ENCODE measurements at regions not wholly inside any gene's neighbourhood (a gene's known extent, or its start where the extent isn't known, plus 50 kb on each side); places are given as distances from the start of the nearest gene placed in this dataset.
"Not testable (repeated sequence)": the region's sequence is repeated elsewhere in the genome, so short reads cannot be mapped to it uniquely, and the experiment has no call there.

- Histone ChIP-seq H3K36me3 (replicated peaks; ENCODE audit: insufficient read depth, low read length) (no peaks in the 10 kb centered on the region), H4K20me1 (ENCODE audit: insufficient read depth, low read length) (no peaks in the 10 kb centered on the region), H3K27ac (ENCODE audit: low read length) (no peak overlapping the region), H3K27me3 (replicated peaks; ENCODE audit: insufficient read depth, low read length) (no peaks in the 10 kb centered on the region), H3K9me2 (replicated peaks; ENCODE audit: insufficient read depth, low read length) (no peaks in the 10 kb centered on the region), H3F3A (ENCODE audit: insufficient read depth, low read length) (0 out of 2 replicates have a peak, but pooled peaks cover 6% of the 10 kb centered on the region), H3K4me2 (ENCODE audit: low read depth, low read length) (no peak overlapping the region), H2AFZ (ENCODE audit: low read length) (no peak overlapping the region), H3K4me3 (ENCODE audit: low read length) (no peak overlapping the region), H3K79me2 (ENCODE audit: low read length) (peaks cover 7% of the 10 kb centered on the region; the same call in 1 of the 2 replicates), H3K9ac (ENCODE audit: low read length) (no peak overlapping the region), H3K9me3 (replicated peaks; ENCODE audit: insufficient read depth, low read length) (no peaks in the 10 kb centered on the region), H3K4me1 (ENCODE audit: low read length) (peaks cover 19% of the 10 kb centered on the region)
- TF ChIP-seq EZH2phosphoT487 (IDR thresholded peaks at IDR 0.05; ENCODE audit: low read length) (no peak), EZH2 (optimal IDR thresholded peaks at IDR 0.05; ENCODE audit: low read depth, low read length) (no peak), CTCF (IDR thresholded peaks at IDR 0.05; ENCODE audit: low read length) (no peak)
- no peak for DNase-seq
Measured at GRCh38 chr4:9611101-9611500, 166.9 kb downstream of the DEFB131A start.

GRCh38 chr4:9636411-9636810, 145.0 kb upstream of the DRD5 start:
- not testable (repeated sequence) for H3K9me2 ChIP-seq (replicated peaks; ENCODE audit: insufficient read depth, low read length); H3K4me3 ChIP-seq (ENCODE audit: low read length); H3K9me3 ChIP-seq (replicated peaks; ENCODE audit: insufficient read depth, low read length); H3K27ac ChIP-seq (ENCODE audit: low read length); H2AFZ ChIP-seq (ENCODE audit: low read length); DNase-seq; H3K4me1 ChIP-seq (ENCODE audit: low read length); H3F3A ChIP-seq (ENCODE audit: insufficient read depth, low read length); H3K36me3 ChIP-seq (replicated peaks; ENCODE audit: insufficient read depth, low read length); H3K79me2 ChIP-seq (ENCODE audit: low read length); H3K9ac ChIP-seq (ENCODE audit: low read length); H4K20me1 ChIP-seq (ENCODE audit: insufficient read depth, low read length); H3K4me2 ChIP-seq (ENCODE audit: low read depth, low read length); H3K27me3 ChIP-seq (replicated peaks; ENCODE audit: insufficient read depth, low read length)

GRCh38 chr4:9659678-9660077, 121.8 kb upstream of the DRD5 start:
- not testable (repeated sequence) for H3K9ac ChIP-seq (ENCODE audit: low read length); H3K4me2 ChIP-seq (ENCODE audit: low read depth, low read length); H3K27ac ChIP-seq (ENCODE audit: low read length); H3K4me3 ChIP-seq (ENCODE audit: low read length); H3K4me1 ChIP-seq (ENCODE audit: low read length); H3K27me3 ChIP-seq (replicated peaks; ENCODE audit: insufficient read depth, low read length); H3K36me3 ChIP-seq (replicated peaks; ENCODE audit: insufficient read depth, low read length); DNase-seq; H2AFZ ChIP-seq (ENCODE audit: low read length); H3K79me2 ChIP-seq (ENCODE audit: low read length); H3K9me3 ChIP-seq (replicated peaks; ENCODE audit: insufficient read depth, low read length); H4K20me1 ChIP-seq (ENCODE audit: insufficient read depth, low read length); H3K9me2 ChIP-seq (replicated peaks; ENCODE audit: insufficient read depth, low read length); H3F3A ChIP-seq (ENCODE audit: insufficient read depth, low read length)
- peak; percentile 37 for TF ChIP-seq CTCF (IDR thresholded peaks at IDR 0.05; ENCODE audit: low read length)

GRCh38 chr4:9660955-9661354, 120.5 kb upstream of the DRD5 start:
- H3F3A ChIP-seq (ENCODE audit: insufficient read depth, low read length); H2AFZ ChIP-seq (ENCODE audit: low read length); H3K4me2 ChIP-seq (ENCODE audit: low read depth, low read length); H3K9ac ChIP-seq (ENCODE audit: low read length); H4K20me1 ChIP-seq (ENCODE audit: insufficient read depth, low read length); H3K27ac ChIP-seq (ENCODE audit: low read length); H3K27me3 ChIP-seq (replicated peaks; ENCODE audit: insufficient read depth, low read length); H3K9me3 ChIP-seq (replicated peaks; ENCODE audit: insufficient read depth, low read length); DNase-seq; H3K36me3 ChIP-seq (replicated peaks; ENCODE audit: insufficient read depth, low read length); H3K4me1 ChIP-seq (ENCODE audit: low read length); H3K4me3 ChIP-seq (ENCODE audit: low read length); H3K9me2 ChIP-seq (replicated peaks; ENCODE audit: insufficient read depth, low read length); H3K79me2 ChIP-seq (ENCODE audit: low read length): not testable (repeated sequence)

- H3K9ac ChIP-seq (ENCODE audit: low read length); H3K4me2 ChIP-seq (ENCODE audit: low read depth, low read length); H3K27me3 ChIP-seq (replicated peaks; ENCODE audit: insufficient read depth, low read length); H4K20me1 ChIP-seq (ENCODE audit: insufficient read depth, low read length); H3K27ac ChIP-seq (ENCODE audit: low read length); DNase-seq; H3F3A ChIP-seq (ENCODE audit: insufficient read depth, low read length); H3K79me2 ChIP-seq (ENCODE audit: low read length); H2AFZ ChIP-seq (ENCODE audit: low read length); H3K9me3 ChIP-seq (replicated peaks; ENCODE audit: insufficient read depth, low read length); H3K4me1 ChIP-seq (ENCODE audit: low read length); H3K36me3 ChIP-seq (replicated peaks; ENCODE audit: insufficient read depth, low read length); H3K9me2 ChIP-seq (replicated peaks; ENCODE audit: insufficient read depth, low read length); H3K4me3 ChIP-seq (ENCODE audit: low read length): not testable (repeated sequence)
Measured at GRCh38 chr4:9670725-9671124, 110.7 kb upstream of the DRD5 start.

GRCh38 chr4:9677357-9677756, 104.1 kb upstream of the DRD5 start:
- not testable (repeated sequence) for H3K4me1 ChIP-seq (ENCODE audit: low read length); H3K36me3 ChIP-seq (replicated peaks; ENCODE audit: insufficient read depth, low read length); H3K27me3 ChIP-seq (replicated peaks; ENCODE audit: insufficient read depth, low read length); H3K9me3 ChIP-seq (replicated peaks; ENCODE audit: insufficient read depth, low read length); H3F3A ChIP-seq (ENCODE audit: insufficient read depth, low read length); DNase-seq; H3K27ac ChIP-seq (ENCODE audit: low read length); H3K4me2 ChIP-seq (ENCODE audit: low read depth, low read length); H2AFZ ChIP-seq (ENCODE audit: low read length); H3K79me2 ChIP-seq (ENCODE audit: low read length); H3K9ac ChIP-seq (ENCODE audit: low read length); H3K9me2 ChIP-seq (replicated peaks; ENCODE audit: insufficient read depth, low read length); H3K4me3 ChIP-seq (ENCODE audit: low read length); H4K20me1 ChIP-seq (ENCODE audit: insufficient read depth, low read length)

Measured in MM.1S (cell line).